CD4-positive, alpha-beta T cell treated with Interferon gamma for 1 hour (primary cell): ENCODE measurements at regions not wholly inside any gene's neighbourhood (a gene's known extent, or its start where the extent isn't known, plus 50 kb on each side); places are given as distances from the start of the nearest gene placed in this dataset.

Experiments used
- DNase-seq: peaks from one replicate; pipeline ENCODE4 v3.0.0-alpha.2; 2020

- DNase-seq, result no peak
Observed at GRCh38 chr14:98754343-98755020, 517.5 kb downstream of the BCL11B start.

GRCh38 chr14:98756749-98757148, 515.2 kb downstream of the BCL11B start:
- DNase-seq, result no peak

- DNase-seq, result no peak
Observed at GRCh38 chr14:98758440-98758839, 513.6 kb downstream of the BCL11B start.

GRCh38 chr14:98761993-98762392, 510.0 kb downstream of the BCL11B start:
- DNase-seq, result no peak

GRCh38 chr14:98766818-98767217, 505.2 kb downstream of the BCL11B start:
- DNase-seq, result no peak

GRCh38 chr14:98769326-98769725, 502.7 kb downstream of the BCL11B start:
- DNase-seq, result no peak

- no peak for DNase-seq
Observed at GRCh38 chr14:98770151-98770550, 501.8 kb downstream of the BCL11B start.

GRCh38 chr14:98773814-98774213, 498.2 kb downstream of the BCL11B start:
- no peak for DNase-seq

GRCh38 chr14:98775892-98776291, 496.1 kb downstream of the BCL11B start:
- no peak for DNase-seq

- DNase-seq, result no peak
Observed at GRCh38 chr14:98782062-98782461, 489.9 kb downstream of the BCL11B start.

GRCh38 chr14:98785578-98785977, 486.4 kb downstream of the BCL11B start:
- DNase-seq, result no peak

- DNase-seq, result no peak
Observed at GRCh38 chr14:98786456-98786855, 485.5 kb downstream of the BCL11B start.

GRCh38 chr14:98791661-98792060, 480.3 kb downstream of the BCL11B start:
- DNase-seq, result no peak

- no peak for DNase-seq
Observed at GRCh38 chr14:98792171-98792570, 479.8 kb downstream of the BCL11B start.

- no peak for DNase-seq
Observed at GRCh38 chr14:98798099-98798498, 473.9 kb downstream of the BCL11B start.

- no peak for DNase-seq
Observed at GRCh38 chr14:98799891-98800290, 472.1 kb downstream of the BCL11B start.

GRCh38 chr14:98802044-98802443, 470.0 kb downstream of the BCL11B start:
- DNase-seq, result no peak

- DNase-seq, result no peak
Observed at GRCh38 chr14:98803196-98803595, 468.8 kb downstream of the BCL11B start.

- no peak for DNase-seq
Observed at GRCh38 chr14:98808494-98809407, 463.2 kb downstream of the BCL11B start.

GRCh38 chr14:98816195-98816594, 455.8 kb downstream of the BCL11B start:
- DNase-seq, result no peak

GRCh38 chr14:98816720-98817119, 455.3 kb downstream of the BCL11B start:
- no peak for DNase-seq

GRCh38 chr14:98819132-98819866, 452.7 kb downstream of the BCL11B start:
- DNase-seq, result no peak

GRCh38 chr14:98819867-98820206, 452.2 kb downstream of the BCL11B start:
- no peak for DNase-seq

- no peak for DNase-seq
Observed at GRCh38 chr14:98822917-98823316, 449.1 kb downstream of the BCL11B start.
